Islet precursor cell (in vitro differentiated cells): ENCODE measurements at regions not wholly inside any gene's neighbourhood (a gene's known extent, or its start where the extent isn't known, plus 50 kb on each side); places are given as distances from the start of the nearest gene placed in this dataset.
A peak's percentile ranks its signal among the peaks of the same experiment; 100 is the strongest.

ENCODE experiments used
- DNase-seq: peaks from one replicate; pipeline ENCODE4 v3.0.0-alpha.2; 2018

- DNase-seq: no peak
Observed at GRCh38 chr4:182107931-182108330, 135.3 kb upstream of the TENM3 start.

DNA sequence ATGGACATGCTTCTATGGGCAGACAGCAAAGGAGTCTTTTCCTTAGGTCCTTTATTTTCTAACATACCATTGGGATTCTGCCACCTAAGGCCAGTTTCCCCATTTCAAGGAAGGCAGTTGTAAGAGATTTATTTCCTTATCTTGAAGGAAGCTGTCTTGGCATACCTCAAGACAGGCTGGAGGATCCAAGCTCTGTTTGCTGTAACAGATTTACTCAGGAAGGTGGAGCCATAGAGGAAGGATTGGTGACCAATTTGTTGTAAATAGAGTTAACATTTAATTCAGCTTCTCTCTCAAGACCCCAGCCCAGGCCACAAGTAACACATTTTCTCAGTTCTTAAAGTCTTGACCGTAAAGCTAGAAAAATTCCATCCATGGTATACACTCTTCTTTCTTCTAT lies 131.6 kb upstream of the TENM3 start:
- no peak for DNase-seq

DNA sequence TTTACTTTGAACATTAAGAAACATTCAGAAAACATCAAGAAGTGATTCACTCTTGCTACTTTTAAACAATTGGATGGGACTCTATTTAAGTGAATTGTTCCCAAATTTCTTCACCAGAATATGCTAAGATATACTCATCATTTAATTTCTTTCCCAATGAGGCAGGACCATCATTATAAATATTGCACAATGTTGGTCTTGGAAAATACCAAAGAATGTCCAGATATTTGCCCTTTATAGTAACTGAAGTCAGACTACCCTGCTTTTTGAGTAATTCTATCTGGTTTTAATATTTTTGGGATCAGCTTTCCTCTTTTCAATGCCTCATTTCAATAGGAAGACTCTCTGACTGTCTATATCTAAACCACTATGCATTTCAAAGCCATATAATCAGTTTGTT lies 129.4 kb upstream of the TENM3 start:
- no peak for DNase-seq

DNA sequence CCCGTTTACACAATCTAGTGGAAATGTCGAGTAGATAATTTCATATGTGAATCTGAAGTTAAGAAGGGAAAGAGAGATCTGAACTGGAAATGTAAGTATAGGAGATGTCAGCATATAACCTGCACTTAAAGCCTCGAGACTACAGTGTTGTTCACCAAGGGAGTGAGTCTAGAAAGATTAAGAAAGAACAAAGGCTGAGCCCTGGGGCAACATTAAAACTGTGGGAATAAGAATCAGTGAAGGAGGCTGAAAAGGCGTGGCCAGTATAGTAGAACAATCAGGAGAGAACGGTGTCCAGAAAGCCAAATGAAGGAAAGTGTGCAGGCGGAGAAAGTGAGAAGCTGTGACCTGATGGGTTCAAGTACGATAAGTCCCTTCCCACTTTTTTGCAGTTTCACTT lies 118.8 kb upstream of the TENM3 start:
- no peak for DNase-seq

DNA sequence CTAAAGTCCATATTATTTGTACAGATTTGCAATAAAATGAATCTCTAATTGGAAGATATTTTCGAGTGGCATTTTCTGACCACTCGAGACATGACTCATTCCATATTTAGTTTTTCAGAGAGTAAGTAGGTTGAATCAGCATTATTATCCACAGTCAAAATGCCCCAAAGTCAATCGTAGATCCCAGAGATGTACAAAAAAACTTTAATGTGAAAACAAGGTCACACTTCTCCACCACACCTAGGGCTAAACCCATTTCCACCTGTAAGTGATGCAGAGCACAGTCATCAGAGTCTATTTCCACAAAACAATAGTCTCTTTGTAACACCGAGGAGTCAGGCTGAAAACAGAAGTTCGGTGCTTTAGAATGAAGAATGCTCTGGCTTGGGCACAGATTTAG lies 117.1 kb upstream of the TENM3 start:
- no peak for DNase-seq

DNA sequence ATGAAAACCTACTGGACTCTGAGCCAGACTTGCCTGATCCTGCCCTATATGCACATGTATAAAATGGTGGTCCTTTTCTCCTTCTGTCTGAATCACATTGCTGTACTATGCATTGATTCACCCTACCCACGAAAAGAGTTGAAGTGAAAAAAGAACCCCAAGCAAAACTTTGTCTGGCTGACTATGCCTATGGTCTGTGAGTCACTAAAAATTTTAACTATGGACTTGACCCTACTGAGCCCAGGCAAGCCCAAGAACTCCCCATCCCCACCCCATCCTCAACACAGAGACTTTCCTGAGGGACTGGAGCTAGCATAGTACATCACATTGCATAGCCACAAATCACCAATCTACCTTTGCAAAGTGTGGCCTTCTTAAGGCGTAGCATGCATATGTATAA lies 116.6 kb upstream of the TENM3 start:
- no peak for DNase-seq

DNA sequence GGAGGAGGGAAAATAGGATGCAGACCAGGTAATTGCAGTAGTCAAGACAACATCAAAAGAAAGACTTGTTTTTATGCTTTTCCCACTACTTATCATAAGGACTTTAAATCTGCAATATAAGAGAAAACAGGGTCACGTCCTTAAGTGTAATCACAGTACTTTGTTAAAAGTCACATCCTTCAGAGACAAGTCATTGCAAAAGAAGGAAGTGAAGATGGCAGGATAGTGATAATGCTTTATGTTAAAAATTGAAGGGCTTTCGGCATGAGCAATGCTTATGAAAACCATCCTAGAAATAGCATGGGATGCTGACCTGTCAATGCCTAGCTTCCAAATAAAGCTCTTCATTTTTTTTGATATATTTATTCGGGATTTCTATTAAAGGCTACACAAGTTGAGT lies 110.2 kb upstream of the TENM3 start:
- DNase-seq: no peak

- DNase-seq: no peak
Observed at GRCh38 chr4:182134261-182134660, 108.9 kb upstream of the TENM3 start.

- no peak for DNase-seq
Observed at GRCh38 chr4:182136201-182136600, 107.0 kb upstream of the TENM3 start.

DNA sequence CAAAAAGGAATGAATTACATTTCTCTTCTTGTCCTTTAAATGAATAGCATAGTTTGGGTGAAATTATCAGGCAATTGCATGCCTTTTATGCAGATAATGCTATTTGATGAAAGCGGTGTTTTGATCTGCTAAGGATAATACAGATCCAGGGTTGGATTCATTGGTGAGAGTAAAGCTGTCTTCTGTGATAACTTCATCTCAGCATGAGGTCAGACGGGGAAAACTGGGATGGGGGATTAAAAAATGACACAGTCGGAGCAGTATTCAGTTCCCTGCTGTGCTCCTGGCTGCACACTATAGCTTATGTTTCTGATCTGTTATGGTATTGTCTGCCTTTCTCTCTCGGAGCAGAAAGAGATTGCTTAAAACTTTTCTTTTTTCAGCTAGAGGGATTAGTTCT lies 105.9 kb upstream of the TENM3 start:
- no peak for DNase-seq

DNA sequence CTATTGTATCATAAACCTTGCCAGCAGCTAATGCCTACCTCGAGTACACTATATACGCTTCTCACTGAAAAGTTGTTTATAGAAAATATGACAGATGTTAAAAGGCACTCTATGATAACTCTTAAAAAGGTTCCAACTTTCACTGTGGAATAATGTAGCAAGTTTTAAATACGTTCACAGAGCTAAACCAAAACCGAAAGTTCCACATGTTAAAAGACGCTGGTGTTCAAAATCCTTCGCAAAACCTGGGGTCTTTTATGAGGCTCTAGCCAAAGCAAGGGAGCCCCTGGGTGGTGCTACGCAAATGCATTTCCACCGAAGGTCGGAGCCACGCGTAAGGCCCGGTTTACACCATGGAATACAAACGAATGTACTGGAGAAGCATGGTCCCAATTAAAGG lies 103.7 kb upstream of the TENM3 start:
- DNase-seq: no peak

- DNase-seq: no peak
Observed at GRCh38 chr4:182140547-182140946, 102.7 kb upstream of the TENM3 start.

DNA sequence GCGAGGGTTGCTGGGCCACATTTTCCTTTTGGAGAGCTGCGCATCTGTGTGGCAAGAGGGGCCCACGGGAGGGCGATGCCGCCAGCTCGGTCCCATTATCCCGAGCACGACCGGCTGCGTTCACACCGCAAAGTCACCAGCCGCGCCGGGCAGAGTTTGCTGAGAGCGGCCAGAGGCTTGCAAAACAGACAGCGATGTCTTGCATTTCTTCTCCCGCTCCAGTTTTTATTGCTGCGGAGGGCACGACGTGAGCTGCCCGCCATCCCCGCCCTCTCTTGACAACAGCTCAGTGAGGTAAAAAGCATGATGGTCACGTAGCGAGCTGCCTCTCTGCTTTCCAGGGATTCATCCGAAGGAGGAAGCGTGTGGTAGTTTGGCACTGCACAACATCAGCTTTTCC lies 102.1 kb upstream of the TENM3 start:
- DNase-seq: peak; percentile 78

GRCh38 chr4:182142176-182143085 lies 100.8 kb upstream of the TENM3 start:
- peak; percentile 87 for DNase-seq

DNA sequence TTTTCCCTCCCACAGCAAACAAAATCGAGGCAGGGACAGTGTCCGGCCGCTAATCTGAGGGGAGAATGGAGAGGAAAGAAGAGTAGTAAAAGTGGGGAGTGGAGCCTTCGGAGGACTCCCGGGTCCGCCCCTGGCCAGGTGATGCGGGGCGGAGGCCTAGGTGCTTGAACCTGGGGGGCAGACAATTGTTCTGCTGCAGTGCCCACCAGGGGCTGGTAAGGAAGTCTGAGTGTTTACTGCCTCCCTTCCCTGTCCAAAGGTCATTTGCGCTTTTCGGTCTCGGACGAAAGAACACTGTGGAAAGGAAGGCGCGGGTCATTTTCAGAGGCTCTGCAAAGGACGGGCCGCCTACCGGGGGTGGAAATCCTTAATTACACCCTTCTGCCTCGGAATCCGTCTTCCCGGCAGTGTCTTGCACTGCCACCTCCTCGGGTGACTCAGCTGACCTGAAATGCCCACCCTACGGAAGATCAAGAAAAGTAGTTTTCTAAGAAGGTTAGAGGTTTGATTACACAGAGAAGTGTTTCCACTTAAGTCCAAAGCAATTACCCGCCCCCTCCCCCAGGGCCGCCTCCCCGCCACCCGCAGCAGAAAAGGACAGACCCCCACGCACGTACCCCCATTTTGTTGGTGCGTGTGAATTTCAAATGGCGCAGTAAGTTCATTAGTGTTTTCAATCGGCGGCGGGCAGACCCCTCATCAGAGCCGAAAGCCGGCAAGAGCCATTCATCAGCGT lies 99.9 kb upstream of the TENM3 start:
- DNase-seq: peak; percentile 82

DNA sequence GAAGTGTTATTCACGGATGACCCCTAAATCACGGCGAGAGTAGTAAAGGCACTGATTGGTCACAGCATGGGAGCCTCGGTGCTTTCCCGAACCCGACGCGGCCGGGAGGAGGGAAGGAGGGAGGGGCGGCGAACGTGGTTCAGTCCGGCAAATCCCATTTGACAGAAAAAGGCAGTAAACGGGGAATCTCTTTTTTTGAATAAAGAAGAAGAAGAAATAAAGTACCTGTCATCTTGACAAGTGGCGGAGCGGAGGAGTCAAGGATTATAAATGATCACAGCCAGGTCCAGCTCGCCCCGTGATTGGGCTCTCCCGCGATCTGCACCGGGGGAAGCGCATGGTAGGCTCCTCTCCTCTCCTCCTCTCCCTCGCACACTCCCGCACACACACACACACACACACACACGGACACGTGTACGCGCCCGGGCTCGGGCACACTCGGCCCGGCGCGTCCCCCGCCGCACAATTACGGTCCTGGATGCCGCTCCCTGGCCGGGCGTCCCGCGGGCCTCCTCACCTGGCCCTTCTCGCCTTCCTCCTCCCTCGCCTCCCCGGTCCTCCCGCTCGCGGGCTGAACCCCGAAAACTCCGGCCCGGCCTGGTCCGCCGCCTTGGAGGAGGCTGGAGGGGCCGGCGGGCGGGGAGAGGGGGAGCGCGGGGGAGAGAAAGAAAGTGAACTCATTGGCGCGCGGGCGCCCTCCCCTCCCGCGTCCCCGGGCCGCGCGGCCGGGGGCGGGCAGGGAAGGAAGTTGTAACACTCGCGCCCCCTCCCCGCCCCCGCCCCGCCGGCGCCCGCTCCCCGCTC lies 99.2 kb upstream of the TENM3 start:
- peak; percentile 86 for DNase-seq

DNA sequence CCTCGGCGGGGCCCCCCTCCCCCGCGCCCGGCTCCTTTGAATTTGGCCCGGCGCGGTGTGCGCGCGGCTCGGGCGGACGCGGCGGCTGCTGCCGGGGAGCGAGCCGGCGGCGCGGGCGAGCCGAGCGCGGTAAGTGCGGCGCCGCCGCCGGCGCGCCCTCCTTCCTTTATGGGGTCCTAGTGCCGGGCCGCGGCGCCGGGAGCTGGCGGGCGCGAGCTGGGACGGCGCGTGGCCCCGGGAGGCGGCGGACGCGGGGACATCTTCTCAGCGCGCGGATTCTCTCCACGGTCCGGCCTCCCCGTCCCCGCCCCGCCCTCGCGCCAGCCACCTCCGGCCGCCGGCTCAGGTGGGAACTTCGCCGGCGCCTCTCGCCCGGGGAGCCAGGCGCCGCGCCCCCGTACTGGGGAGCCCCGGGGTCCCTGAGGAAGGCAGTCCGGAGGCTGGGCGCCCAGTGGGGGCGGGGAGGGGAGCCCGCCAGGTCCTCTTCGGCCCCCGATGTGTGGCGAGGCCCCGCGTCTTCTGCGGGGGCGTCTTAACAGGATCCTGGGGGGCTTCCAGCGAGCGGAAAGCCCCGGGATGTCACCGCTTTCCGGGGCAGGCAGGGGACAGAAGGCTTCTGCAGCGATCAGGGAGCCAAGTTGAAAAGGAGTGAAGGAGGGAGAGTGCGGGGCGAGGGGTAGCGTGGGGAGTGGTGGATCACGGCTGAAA lies 98.4 kb upstream of the TENM3 start:
- DNase-seq: peak; percentile 61

DNA sequence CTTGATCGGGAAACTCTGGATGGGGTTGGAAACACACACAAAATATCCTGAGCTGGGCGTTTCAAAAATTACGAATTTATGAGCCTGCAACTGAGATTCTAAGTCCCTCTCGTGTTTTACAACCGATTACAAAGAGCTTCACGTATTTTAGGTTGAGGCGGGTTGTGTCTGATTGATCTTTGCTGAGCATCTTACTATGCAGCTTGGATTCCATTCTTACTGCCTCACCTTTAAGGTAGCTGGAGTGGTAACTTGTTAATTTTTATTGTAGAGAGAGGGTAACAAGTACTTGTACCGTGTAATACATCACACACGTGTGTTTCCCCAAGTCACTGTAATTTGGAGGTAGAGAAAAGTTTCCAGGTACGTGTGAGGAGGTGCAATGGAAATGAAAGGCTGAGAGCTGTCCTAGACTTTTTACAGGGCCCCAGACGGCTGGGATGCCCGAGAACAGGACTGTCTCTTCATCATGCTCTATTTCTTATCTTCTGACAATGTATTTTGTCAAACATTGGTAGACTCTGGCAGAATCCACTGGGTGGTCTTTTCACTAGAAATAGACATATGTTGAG lies 97.8 kb upstream of the TENM3 start:
- DNase-seq: no peak

DNA sequence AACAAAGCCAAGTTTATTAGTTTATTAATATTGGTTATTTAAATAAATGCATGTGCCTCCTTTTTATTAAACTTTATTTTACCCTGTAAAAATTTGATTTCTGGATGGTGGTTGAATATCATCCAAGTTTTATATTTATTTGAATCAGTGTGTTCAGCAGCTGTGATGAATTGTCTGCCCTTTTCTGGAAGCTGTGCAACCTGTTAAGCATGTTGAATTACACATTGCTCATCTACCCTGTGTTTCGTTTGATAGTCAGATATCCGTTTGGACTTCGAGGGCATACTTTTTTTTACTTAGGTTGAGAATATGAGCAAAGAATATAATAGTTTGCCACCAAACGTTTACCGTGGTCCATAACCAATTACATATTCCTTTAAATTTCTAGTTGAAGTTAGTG lies 95.8 kb upstream of the TENM3 start:
- no peak for DNase-seq

DNA sequence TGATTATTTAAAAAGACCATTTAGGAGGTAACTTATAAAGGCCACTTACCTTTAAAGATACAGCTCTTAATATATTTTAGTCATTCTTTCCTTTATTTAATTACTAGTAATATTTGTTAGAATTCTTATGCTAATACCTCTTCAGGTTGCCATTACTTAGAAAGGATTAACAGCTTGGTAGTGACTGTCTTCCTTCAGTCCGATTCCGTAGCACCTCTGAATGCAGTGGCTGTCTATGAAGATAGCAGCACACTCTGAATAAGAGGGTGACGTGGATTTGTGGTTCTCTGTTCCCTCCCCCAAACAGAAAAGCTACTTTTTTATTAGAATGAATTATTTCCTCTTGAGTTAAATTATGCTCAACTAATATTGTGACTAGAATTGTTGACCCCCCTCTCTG lies 92.6 kb upstream of the TENM3 start:
- DNase-seq: no peak

GRCh38 chr4:182155806-182156205 lies 87.4 kb upstream of the TENM3 start:
- no peak for DNase-seq

GRCh38 chr4:182163180-182163579 lies 80.0 kb upstream of the TENM3 start:
- DNase-seq: no peak

DNA sequence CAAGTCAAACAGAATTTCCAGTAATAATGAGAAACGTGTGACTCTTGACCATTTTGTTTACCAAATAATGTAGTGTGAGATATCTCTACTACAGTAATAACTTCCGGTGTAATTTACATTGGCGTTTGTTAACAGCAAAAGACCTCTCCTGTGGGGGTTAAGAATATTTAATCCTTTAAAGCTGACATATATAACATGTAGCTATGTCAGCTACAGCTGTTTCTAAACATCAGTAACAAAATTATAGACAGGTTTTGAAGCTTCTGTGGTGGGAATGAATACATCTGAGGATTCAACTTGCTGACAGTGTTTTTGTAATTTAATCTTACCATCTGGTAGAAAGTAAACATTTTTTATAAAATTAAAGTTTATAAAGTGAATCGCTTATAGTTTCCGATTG lies 73.6 kb upstream of the TENM3 start:
- DNase-seq: no peak
